Hepatocyte (in vitro differentiated cells): ENCODE measurements at regions not wholly inside any gene's neighbourhood (a gene's known extent, or its start where the extent isn't known, plus 50 kb on each side); places are given as distances from the start of the nearest gene placed in this dataset.

Source experiments
- CTCF ChIP-seq: fragments of 200-600 bp; sonication (generic); IDR thresholded peaks from 2 replicates; pipeline ENCODE4 v1.5.1; 2016; ENCODE audit warnings: antibody characterized with exemption, mild to moderate bottlenecking; ENCODE audit not compliant: poor library complexity
- EZH2 ChIP-seq: fragments of 200-600 bp; sonication (generic); IDR thresholded peaks from 2 replicates; pipeline ENCODE4 v1.6.1; 2016; ENCODE audit warnings: antibody characterized with exemption, mild to moderate bottlenecking, borderline replicate concordance

GRCh38 chr2:14803994-14804393 lies 171.5 kb downstream of the LRATD1 start:
- no peak for TF ChIP-seq CTCF
- no peak for TF ChIP-seq EZH2
